Lower lobe of right lung (tissue), 2 donors: ENCODE measurements at regions not wholly inside any gene's neighbourhood (a gene's known extent, or its start where the extent isn't known, plus 50 kb on each side); places are given as distances from the start of the nearest gene placed in this dataset.
A peak's percentile ranks its signal among the peaks of the same experiment; 100 is the strongest.

Experiments used
- ATAC-seq, 2 donors: fragments of 200-7000 bp; cut with Tn5 transposase; one replicate each; pipeline ENCODE4 v1.9.1; 2020 to 2022; ENCODE audit warnings: mild to moderate bottlenecking in 2 of 2, moderate library complexity in 2 of 2
- DNase-seq: peaks from one replicate; pipeline ENCODE4 v3.0.0-alpha.2; 2020
- H3K27ac ChIP-seq: fragments of 200-600 bp; one replicate; pipeline ENCODE4 v1.8.0; 2022
- H3K27me3 ChIP-seq: fragments of 200-600 bp; one replicate; pipeline ENCODE4 v1.8.0; 2022; ENCODE audit warnings: low read depth
- H3K36me3 ChIP-seq: fragments of 200-600 bp; one replicate; pipeline ENCODE4 v1.8.0; 2022; ENCODE audit warnings: mild to moderate bottlenecking
- H3K4me1 ChIP-seq: fragments of 200-600 bp; one replicate; pipeline ENCODE4 v1.8.0; 2022
- H3K4me3 ChIP-seq: fragments of 200-600 bp; one replicate; pipeline ENCODE4 v1.8.0; 2022; ENCODE audit warnings: mild to moderate bottlenecking
- H3K9me3 ChIP-seq: fragments of 200-600 bp; one replicate; pipeline ENCODE4 v1.8.0; 2022
- intact Hi-C: fragments of 100-400 bp; cut with DNase I; formaldehyde crosslinking; loops from one replicate; pipeline ENCODE4 v1.11.0; 2022
- TF ChIP-seq, protein P1 (sequence below): fragments of 200-600 bp; IDR thresholded peaks from one replicate; pipeline ENCODE4 v1.8.0; 2022; ENCODE audit warnings: antibody characterized with exemption, mild to moderate bottlenecking
- donor health status: DM: no; HTN: yes; CAD: no; lungs with severe emphysema.

- peak; percentile 23 to 46 for ATAC-seq
- no peaks in the 10 kb centered on the region for H3K36me3 ChIP-seq
- H3K4me3 ChIP-seq: no peak overlapping the region
- peaks cover 3% of the 10 kb centered on the region for H3K27me3 ChIP-seq
- H3K4me1 ChIP-seq: no peaks in the 10 kb centered on the region
- H3K27ac ChIP-seq: peak overlapping the region; percentile 64
- DNase-seq: no peak
- TF ChIP-seq, protein P1, sequence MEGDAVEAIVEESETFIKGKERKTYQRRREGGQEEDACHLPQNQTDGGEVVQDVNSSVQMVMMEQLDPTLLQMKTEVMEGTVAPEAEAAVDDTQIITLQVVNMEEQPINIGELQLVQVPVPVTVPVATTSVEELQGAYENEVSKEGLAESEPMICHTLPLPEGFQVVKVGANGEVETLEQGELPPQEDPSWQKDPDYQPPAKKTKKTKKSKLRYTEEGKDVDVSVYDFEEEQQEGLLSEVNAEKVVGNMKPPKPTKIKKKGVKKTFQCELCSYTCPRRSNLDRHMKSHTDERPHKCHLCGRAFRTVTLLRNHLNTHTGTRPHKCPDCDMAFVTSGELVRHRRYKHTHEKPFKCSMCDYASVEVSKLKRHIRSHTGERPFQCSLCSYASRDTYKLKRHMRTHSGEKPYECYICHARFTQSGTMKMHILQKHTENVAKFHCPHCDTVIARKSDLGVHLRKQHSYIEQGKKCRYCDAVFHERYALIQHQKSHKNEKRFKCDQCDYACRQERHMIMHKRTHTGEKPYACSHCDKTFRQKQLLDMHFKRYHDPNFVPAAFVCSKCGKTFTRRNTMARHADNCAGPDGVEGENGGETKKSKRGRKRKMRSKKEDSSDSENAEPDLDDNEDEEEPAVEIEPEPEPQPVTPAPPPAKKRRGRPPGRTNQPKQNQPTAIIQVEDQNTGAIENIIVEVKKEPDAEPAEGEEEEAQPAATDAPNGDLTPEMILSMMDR: no peak
- H3K9me3 ChIP-seq: no peaks in the 10 kb centered on the region
- intact Hi-C loops: no loop called here
Observed at GRCh38 chr9:134544388-134545214, 97.0 kb upstream of the COL5A1 start.

- TF ChIP-seq, protein P1: no peak
- ATAC-seq (no peak), DNase-seq (no peak)
- intact Hi-C loops: no loop called here
- Histone ChIP-seq H3K9me3 (no peaks in the 10 kb centered on the region), H3K36me3 (no peaks in the 10 kb centered on the region), H3K4me1 (no peaks in the 10 kb centered on the region), H3K27me3 (peaks cover 3% of the 10 kb centered on the region), H3K27ac (peak overlapping the region; percentile 64), H3K4me3 (no peak overlapping the region)
Observed at GRCh38 chr9:134545215-134545542, 96.4 kb upstream of the COL5A1 start.

- DNase-seq (no peak), ATAC-seq (peak; percentile 4 to 18)
- peak overlapping the region; percentile 65 for H3K27ac ChIP-seq
- no peaks in the 10 kb centered on the region for H3K9me3 ChIP-seq
- no peak overlapping the region for H3K4me3 ChIP-seq
- H3K4me1 ChIP-seq: no peaks in the 10 kb centered on the region
- intact Hi-C loops: no loop called here
- peaks cover 1% of the 10 kb centered on the region for H3K27me3 ChIP-seq
- no peaks in the 10 kb centered on the region for H3K36me3 ChIP-seq
- TF ChIP-seq, protein P1: no peak
Observed at GRCh38 chr9:134545543-134546245, 95.9 kb upstream of the COL5A1 start.

- H3K4me3 ChIP-seq: no peak overlapping the region
- intact Hi-C loops: no loop called here
- no peaks in the 10 kb centered on the region for H3K27me3 ChIP-seq
- H3K9me3 ChIP-seq: no peaks in the 10 kb centered on the region
- no peaks in the 10 kb centered on the region for H3K36me3 ChIP-seq
- DNase-seq (no peak), ATAC-seq (no peak)
- H3K27ac ChIP-seq: peak overlapping the region; percentile 65
- H3K4me1 ChIP-seq: no peaks in the 10 kb centered on the region
- TF ChIP-seq, protein P1: no peak
Observed at GRCh38 chr9:134546246-134546731, 95.3 kb upstream of the COL5A1 start.

GRCh38 chr9:134546746-134547145 lies 94.9 kb upstream of the COL5A1 start:
- no peak for ATAC-seq
- Histone ChIP-seq H3K9me3 (no peaks in the 10 kb centered on the region), H3K4me1 (no peaks in the 10 kb centered on the region), H3K36me3 (no peaks in the 10 kb centered on the region), H3K27me3 (no peaks in the 10 kb centered on the region), H3K27ac (peak overlapping the region; percentile 65), H3K4me3 (no peak overlapping the region)
- no peak for DNase-seq
- intact Hi-C loops: no loop called here
- TF ChIP-seq, protein P1: no peak
